CD4-positive, alpha-beta T cell treated with Interleukin-6 at 100 ng/mL for 8 hours (primary cell): ENCODE measurements at regions not wholly inside any gene's neighbourhood (a gene's known extent, or its start where the extent isn't known, plus 50 kb on each side); places are given as distances from the start of the nearest gene placed in this dataset.

Experiments used
- DNase-seq: peaks from one replicate; pipeline ENCODE4 v3.0.0-alpha.2; 2020; ENCODE audit warnings: mixed read lengths, low spot score

- no peak for DNase-seq
Measured at GRCh38 chr1:221812905-221813597, 71.2 kb upstream of the DUSP10 start.

DNA sequence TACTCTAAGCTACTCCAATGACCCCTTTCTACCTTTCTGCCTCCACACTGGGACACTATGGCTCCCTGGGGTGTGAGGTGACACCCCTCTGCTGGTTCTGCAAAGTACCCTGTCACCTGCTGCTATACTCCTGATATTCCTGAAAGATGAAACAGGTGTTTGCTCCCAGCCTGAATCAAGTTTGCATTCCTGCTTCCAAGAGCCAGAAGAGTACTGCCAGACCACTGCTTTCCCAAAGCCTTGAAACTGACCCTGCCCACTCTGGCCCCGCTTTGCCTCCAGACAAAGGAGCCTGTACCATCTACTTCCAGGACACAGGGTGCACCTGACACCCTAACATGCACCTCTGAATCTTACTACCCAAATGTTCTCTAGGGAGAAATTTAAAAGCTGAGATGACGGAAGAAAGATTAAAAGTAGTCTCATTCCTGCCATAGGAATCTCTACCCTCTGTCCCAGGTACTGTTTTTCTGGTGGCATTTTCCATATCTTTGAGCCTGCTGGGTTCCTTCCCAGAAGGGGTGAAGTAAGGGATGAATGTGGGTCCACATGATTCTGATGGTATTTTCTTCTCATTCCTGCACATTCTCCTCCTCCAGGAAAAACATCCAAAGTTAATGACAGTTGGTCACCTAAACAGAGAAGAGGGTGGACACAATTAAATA, 70.3 kb upstream of the DUSP10 start:
- DNase-seq = no peak

DNA sequence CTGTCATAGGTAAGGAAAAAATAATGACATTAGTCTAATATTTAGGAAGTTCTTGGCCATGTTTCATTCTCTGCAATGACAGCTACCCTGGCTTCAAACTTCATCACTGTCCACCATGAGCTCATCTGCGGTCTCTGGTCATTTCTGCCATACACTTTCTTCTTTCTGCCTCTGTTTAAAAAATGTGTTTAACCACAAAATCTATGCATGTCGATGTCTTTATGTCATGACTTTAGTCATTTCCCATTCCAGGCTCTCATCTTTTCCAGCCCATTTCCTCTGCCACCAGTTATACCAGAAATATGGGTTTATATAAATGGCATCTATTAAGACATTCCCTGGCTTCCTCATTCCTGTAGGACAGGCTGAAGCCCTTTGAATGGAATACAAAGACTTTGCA, 68.5 kb upstream of the DUSP10 start:
- no peak for DNase-seq

- DNase-seq = no peak
Measured at GRCh38 chr1:221809091-221810029, 67.5 kb upstream of the DUSP10 start.

DNA sequence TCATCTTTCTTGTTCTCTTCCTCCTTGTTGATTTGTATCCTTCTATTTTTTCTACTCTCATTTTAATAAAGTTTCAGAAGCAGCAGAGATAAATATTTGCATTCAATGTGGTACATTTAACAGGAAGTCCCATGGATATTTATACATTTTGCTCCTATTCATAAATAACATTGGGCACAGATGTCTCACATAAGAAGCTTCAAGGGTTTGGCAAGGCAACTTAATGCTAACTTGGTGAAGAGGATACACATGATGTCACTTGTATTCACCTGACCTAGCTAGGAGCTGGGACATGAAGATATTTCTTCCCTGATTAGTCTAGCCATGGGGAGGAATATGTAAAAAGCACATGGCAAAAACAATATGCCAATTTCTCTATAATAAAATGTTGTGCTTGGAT, 65.1 kb upstream of the DUSP10 start:
- DNase-seq = no peak

GRCh38 chr1:221806236-221806635, 64.3 kb upstream of the DUSP10 start:
- DNase-seq = no peak

GRCh38 chr1:221805121-221805520, 63.2 kb upstream of the DUSP10 start:
- no peak for DNase-seq

DNA sequence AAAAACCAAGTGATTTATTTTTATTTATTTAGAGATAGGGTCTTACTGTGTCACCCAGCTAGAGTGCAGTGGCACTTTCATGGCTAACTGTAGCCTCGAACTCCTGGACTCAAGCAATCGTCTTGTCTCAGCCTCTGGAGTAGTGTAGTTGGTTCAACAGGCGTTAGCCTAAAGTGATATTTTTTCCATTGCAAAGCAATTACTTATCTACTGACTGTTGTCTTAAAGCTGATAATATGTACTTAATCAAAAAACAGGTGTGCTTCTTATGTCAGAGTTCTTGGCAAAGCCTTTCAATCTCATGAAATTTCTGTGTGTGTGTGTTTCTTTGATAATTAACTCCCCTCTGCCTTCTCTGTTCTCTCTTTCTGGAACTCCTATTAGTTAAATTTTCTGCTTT, 62.4 kb upstream of the DUSP10 start:
- no peak for DNase-seq

DNA sequence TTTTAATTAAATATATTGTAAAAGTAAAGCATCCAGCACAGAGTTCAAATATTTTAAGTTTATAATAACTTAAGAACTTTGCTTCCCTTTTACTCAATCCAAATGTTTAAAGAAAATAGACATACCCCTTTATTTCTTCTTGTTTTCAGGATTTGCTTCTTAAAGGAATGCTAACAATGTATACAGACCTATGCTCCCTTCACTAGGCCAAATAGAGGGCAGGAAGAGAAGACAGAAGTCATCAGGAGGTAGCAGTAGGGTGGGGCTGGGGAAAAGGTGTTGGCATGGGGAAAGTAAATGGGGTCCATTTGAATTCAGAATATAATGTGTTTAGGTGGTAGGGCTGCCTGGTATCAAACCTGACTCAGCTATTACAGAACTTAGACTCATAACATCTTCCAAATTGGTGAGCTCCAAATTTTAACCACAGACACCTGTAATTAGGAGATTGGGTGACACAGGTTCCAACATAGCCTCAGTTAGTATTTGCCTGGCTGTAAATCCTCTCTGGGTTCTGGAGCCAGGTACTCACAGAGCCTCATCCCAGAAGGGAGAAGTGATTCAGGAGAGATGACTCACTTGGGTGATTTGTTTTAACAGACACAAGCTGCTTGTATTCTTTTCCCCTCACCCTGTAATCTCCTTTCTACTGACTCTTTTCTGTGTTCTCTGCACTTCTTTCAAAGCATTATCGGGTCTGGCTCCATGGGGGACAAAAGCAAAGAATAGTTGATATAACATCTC, 60.1 kb upstream of the DUSP10 start:
- no peak for DNase-seq

DNA sequence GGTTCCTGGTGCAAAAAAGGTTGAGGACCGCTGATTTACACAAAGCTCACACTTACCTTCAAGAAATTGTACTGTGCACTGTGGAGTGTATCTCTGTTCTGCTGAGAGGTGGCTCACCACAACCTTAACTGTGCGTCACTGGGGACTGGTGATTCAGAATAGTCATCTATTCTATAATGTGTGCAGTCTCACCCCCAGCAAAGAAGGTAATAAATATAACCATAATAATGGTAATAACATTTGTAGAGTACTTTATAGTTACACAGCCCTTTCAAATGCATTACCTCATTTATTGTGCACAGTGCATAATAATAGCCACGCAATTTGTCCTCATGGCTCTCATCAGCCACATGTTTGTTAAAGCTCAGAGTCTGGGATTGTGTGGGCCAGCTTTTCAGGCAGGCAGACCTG, 59.4 kb upstream of the DUSP10 start:
- no peak for DNase-seq

- no peak for DNase-seq
Measured at GRCh38 chr1:221800831-221801230, 58.9 kb upstream of the DUSP10 start.

DNA sequence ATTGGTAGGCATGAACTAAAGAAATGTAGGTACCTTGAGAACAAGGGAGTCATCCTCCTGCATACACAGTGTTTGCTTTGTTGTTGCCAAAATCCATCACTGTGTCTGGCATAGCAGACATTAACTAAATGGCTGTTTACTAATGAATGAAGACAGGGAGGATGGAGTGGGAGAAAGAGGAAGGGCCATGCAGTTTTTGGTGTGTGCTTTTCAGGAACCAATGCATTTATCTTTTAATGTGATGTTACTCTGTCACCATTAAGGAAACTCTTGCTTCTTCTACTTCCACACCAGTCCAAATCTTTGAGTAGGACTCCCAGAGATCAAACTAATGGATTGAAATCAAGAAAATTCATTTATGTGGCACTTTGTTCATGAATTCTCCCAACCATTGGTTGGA, 55.6 kb upstream of the DUSP10 start:
- no peak for DNase-seq

DNA sequence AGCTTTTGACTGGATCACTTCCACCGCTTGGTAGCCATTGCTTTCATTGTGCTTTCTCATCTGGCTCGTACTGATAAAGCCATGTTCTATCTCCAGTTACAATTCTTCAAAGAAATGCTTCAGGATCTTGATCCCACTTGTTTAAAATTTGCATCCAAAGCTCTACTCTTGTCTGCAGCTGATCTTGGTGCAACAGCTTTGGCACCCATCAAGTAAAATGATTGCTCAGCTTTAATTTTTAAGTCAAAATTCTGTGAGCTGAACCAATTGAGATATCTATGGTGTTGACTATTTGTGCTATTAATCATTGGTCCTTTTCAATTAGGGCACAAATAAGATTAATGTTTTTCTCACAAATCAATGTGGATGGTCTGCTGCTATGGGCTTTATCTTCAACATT, 54.8 kb upstream of the DUSP10 start:
- no peak for DNase-seq

DNA sequence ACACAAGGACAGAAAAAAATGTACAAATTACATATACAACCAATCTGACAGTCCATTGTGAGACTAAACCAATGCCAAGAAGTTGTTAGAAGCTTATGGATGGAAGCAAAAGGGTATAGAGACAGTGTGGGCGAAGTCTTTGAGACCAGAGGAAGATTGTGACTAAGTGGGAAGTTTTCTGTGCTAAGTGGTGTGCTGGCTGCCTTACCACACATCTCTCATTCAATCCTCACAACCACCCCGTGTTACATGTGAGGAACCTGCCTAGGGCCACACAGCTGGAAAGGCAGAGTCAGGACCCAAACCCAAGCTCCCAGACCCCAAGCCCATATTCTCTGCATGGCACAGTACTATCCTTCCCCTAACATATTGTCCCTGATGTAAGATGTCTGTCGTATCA, 53.5 kb upstream of the DUSP10 start:
- DNase-seq = no peak

GRCh38 chr1:221794935-221795334, 53.0 kb upstream of the DUSP10 start:
- no peak for DNase-seq

DNA sequence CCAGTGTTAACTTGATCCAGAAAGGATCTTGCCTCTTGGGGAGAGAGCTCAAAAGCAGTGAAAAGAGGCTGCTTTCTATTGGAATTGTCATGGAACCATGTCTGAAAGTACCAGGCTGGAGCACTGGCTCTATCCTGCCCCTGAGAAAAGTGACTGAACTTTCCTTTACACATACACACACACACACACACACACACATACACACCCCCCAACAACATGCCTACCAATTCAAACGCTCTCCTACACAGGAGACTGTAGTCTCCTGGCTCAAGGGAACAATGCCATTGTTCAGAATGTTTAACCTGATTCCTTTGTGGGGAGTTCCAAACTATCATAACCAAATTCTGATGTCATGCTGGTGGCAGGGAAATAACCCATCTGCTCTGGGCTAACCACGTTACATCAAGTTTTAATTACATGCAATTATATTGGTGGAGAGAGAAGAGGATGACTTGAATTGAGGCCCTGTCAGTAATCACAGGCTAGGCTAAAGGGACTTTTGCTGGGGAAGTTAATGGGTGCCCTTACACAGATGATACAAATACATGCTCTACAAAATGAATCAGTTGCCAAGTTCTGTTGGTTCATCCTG, 52.3 kb upstream of the DUSP10 start:
- no peak for DNase-seq

GRCh38 chr1:221793439-221794078, 51.7 kb upstream of the DUSP10 start:
- no peak for DNase-seq

DNA sequence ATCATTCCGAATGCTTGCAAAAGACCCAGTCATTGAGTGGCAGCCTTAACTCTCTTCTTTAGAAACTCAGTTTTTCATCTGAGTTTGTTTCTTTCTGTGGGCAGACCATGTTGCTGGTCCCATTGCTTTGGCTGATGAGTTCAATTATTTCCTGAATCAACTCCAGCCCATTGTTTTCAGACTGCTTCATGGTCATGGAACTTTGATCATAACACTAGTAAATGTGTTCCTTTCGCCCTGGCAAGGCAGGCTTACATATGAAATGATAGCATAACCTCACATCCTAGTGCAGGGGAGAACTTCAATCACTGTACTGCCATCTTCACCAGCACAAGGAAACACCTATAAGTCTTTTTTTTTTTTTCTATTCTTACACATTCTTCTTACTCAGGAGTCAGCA, 50.0 kb upstream of the DUSP10 start:
- no peak for DNase-seq
